Vagina (tissue), 2 donors: ENCODE measurements at regions not wholly inside any gene's neighbourhood (a gene's known extent, or its start where the extent isn't known, plus 50 kb on each side); places are given as distances from the start of the nearest gene placed in this dataset.

Experiments used
- DNase-seq, 2 donors: peaks; one replicate each; pipeline ENCODE4 v3.0.0-alpha.2; 2017; ENCODE audit errors: extremely low spot score in 2 of 2
- H3K27ac ChIP-seq: fragments of 200-600 bp; sonication (generic); one replicate; pipeline ENCODE4 v1.5.1; 2019
- H3K27me3 ChIP-seq: fragments of 200-600 bp; sonication (generic); one replicate; pipeline ENCODE4 v1.5.1; 2019
- H3K36me3 ChIP-seq, 2 donors: fragments of 200-600 bp; sonication (generic); one replicate each; pipeline ENCODE4 v1.5.1; 2017 to 2019
- H3K4me1 ChIP-seq: fragments of 200-600 bp; sonication (generic); one replicate; pipeline ENCODE4 v1.5.1; 2019
- H3K4me3 ChIP-seq, 2 donors: fragments of 200-600 bp; sonication (generic); 1 replicate in 1 of 2; 2 replicates in 1 of 2; pipeline ENCODE4 v1.5.1; 2016 to 2019
- H3K9me3 ChIP-seq: fragments of 200-600 bp; sonication (generic); one replicate; pipeline ENCODE4 v1.5.1; 2019
- CTCF ChIP-seq, 3 experiments: fragments of 450-650 bp in 2 of 3; fragments of 200-600 bp in 1 of 3; sonication (generic) in 1 of 3; IDR thresholded peaks; one replicate each; pipeline ENCODE4 v1.5.1; 2017 to 2019; ENCODE audit warnings: antibody characterized with exemption in 3 of 3, mild to moderate bottlenecking in 2 of 3, moderate library complexity in 2 of 3
- POLR2A ChIP-seq, 2 donors: fragments of 450-650 bp; IDR thresholded peaks; one replicate each; pipeline ENCODE4 v1.6.1; 2017; ENCODE audit warnings: antibody characterized with exemption in 2 of 2, mild to moderate bottlenecking in 2 of 2, moderate library complexity in 2 of 2
- POLR2AphosphoS5 ChIP-seq, 2 donors: sonication (generic); formaldehyde crosslinking; IDR thresholded peaks; one replicate each; pipeline ENCODE4 v1.9.0; 2017; ENCODE audit warnings: antibody characterized with exemption in 2 of 2, mild to moderate bottlenecking in 2 of 2, low read depth in 1 of 2; ENCODE audit not compliant: insufficient read depth in 1 of 2
- intact Hi-C: fragments of 100-400 bp; cut with DNase I; formaldehyde crosslinking; loops from one replicate; pipeline ENCODE4 v1.15.1; 2023

- intact Hi-C loops, result no loop called here
- Histone ChIP-seq H3K27me3 (no peaks in the 10 kb centered on the region), H3K27ac (no peak overlapping the region), H3K4me1 (no peaks in the 10 kb centered on the region), H3K36me3 (no peaks in the 10 kb centered on the region), H3K9me3 (no peaks in the 10 kb centered on the region), H3K4me3 (no peak overlapping the region)
- no peak for TF ChIP-seq POLR2A (IDR thresholded peaks at IDR 0.05)
- no peak for TF ChIP-seq POLR2AphosphoS5 (IDR thresholded peaks at IDR 0.05; ENCODE audit: insufficient read depth in 1 of 2, low read depth in 1 of 2)
- TF ChIP-seq CTCF (IDR thresholded peaks at IDR 0.05), result no peak
- DNase-seq, result no peak
These were observed 99.3 kb upstream of the PLD5 start for GRCh38 chr1:242623756-242624155.

- H3K9me3 ChIP-seq, result no peaks in the 10 kb centered on the region
- no peaks in the 10 kb centered on the region for H3K4me1 ChIP-seq
- H3K36me3 ChIP-seq, result no peaks in the 10 kb centered on the region
- intact Hi-C loops, result no loop called here
- TF ChIP-seq CTCF (IDR thresholded peaks at IDR 0.05) (no peak), POLR2AphosphoS5 (IDR thresholded peaks at IDR 0.05; ENCODE audit: insufficient read depth in 1 of 2, low read depth in 1 of 2) (no peak), POLR2A (IDR thresholded peaks at IDR 0.05) (no peak)
- H3K4me3 ChIP-seq, result no peak overlapping the region
- no peaks in the 10 kb centered on the region for H3K27me3 ChIP-seq
- no peak for DNase-seq
- no peak overlapping the region for H3K27ac ChIP-seq
These were observed 98.6 kb upstream of the PLD5 start for GRCh38 chr1:242623119-242623518.

- intact Hi-C loops, result no loop called here
- H3K4me3 ChIP-seq, result no peak overlapping the region
- TF ChIP-seq POLR2A (IDR thresholded peaks at IDR 0.05) (no peak), CTCF (IDR thresholded peaks at IDR 0.05) (no peak), POLR2AphosphoS5 (IDR thresholded peaks at IDR 0.05; ENCODE audit: insufficient read depth in 1 of 2, low read depth in 1 of 2) (no peak)
- H3K36me3 ChIP-seq, result no peaks in the 10 kb centered on the region
- DNase-seq, result no peak
- H3K27ac ChIP-seq, result no peak overlapping the region
- no peaks in the 10 kb centered on the region for H3K27me3 ChIP-seq
- no peaks in the 10 kb centered on the region for H3K4me1 ChIP-seq
- no peaks in the 10 kb centered on the region for H3K9me3 ChIP-seq
These were observed 88.8 kb upstream of the PLD5 start for GRCh38 chr1:242613266-242613815.

GRCh38 chr1:242610209-242610608 lies 85.7 kb upstream of the PLD5 start:
- Histone ChIP-seq H3K27ac (no peak overlapping the region), H3K36me3 (no peaks in the 10 kb centered on the region), H3K4me3 (no peak overlapping the region), H3K4me1 (no peaks in the 10 kb centered on the region), H3K9me3 (no peaks in the 10 kb centered on the region), H3K27me3 (no peaks in the 10 kb centered on the region)
- no peak for TF ChIP-seq CTCF (IDR thresholded peaks at IDR 0.05)
- TF ChIP-seq POLR2A (IDR thresholded peaks at IDR 0.05), result no peak
- no peak for TF ChIP-seq POLR2AphosphoS5 (IDR thresholded peaks at IDR 0.05; ENCODE audit: insufficient read depth in 1 of 2, low read depth in 1 of 2)
- no peak for DNase-seq
- intact Hi-C loops, result no loop called here

- Histone ChIP-seq H3K9me3 (no peaks in the 10 kb centered on the region), H3K27me3 (no peaks in the 10 kb centered on the region), H3K4me3 (no peak overlapping the region), H3K36me3 (no peaks in the 10 kb centered on the region), H3K4me1 (no peaks in the 10 kb centered on the region), H3K27ac (no peak overlapping the region)
- no peak for DNase-seq
- TF ChIP-seq POLR2AphosphoS5 (IDR thresholded peaks at IDR 0.05; ENCODE audit: insufficient read depth in 1 of 2, low read depth in 1 of 2) (no peak), CTCF (IDR thresholded peaks at IDR 0.05) (no peak), POLR2A (IDR thresholded peaks at IDR 0.05) (no peak)
- intact Hi-C loops, result no loop called here
These were observed 81.0 kb upstream of the PLD5 start for GRCh38 chr1:242605521-242605920.
